Keratinocyte (primary cell): ENCODE measurements at regions not wholly inside any gene's neighbourhood (a gene's known extent, or its start where the extent isn't known, plus 50 kb on each side); places are given as distances from the start of the nearest gene placed in this dataset.

ENCODE experiments used
- DNase-seq: peaks from one replicate; pipeline ENCODE4 v3.0.0-alpha.2; 2011; ENCODE audit warnings: low read depth, missing footprints, low spot score
- FAIRE-seq: peaks from 2 replicates; lab custom pipeline; 2011; peaks lifted over from hg19 to GRCh38; lab: Jason Lieb, UNC
- H2AFZ ChIP-seq: 2 replicates; pipeline ENCODE4 v1.6.0; 2012; ENCODE audit warnings: low read length, control low read depth, inconsistent platforms; ENCODE audit not compliant: control insufficient read depth
- H3K27ac ChIP-seq: 2 replicates; pipeline ENCODE4 v1.5.1; 2011; ENCODE audit warnings: low read length; ENCODE audit not compliant: control insufficient read depth, insufficient read depth
- H3K27me3 ChIP-seq: 3 replicates; pipeline ENCODE4 v1.6.0; 2011; ENCODE audit warnings: low read length; ENCODE audit not compliant: control insufficient read depth, insufficient read depth; ENCODE audit errors: extremely low read depth
- H3K36me3 ChIP-seq, 2 experiments: 2 replicates in 1 of 2; 3 replicates in 1 of 2; pipeline ENCODE4 v1.5.1; 2011; ENCODE audit warnings: low read length in 2 of 2, mild to moderate bottlenecking in 1 of 2; ENCODE audit not compliant: control insufficient read depth in 2 of 2, insufficient read depth in 2 of 2; ENCODE audit errors: extremely low read depth in 1 of 2
- H3K4me1 ChIP-seq: 3 replicates; pipeline ENCODE4 v1.5.1; 2011; ENCODE audit warnings: low read length; ENCODE audit not compliant: control insufficient read depth, insufficient read depth; ENCODE audit errors: extremely low read depth
- H3K4me2 ChIP-seq: 3 replicates; pipeline ENCODE4 v1.6.0; 2011; ENCODE audit warnings: low read depth, low read length; ENCODE audit not compliant: control insufficient read depth, insufficient read depth; ENCODE audit errors: extremely low read depth
- H3K4me3 ChIP-seq, 3 experiments: fragments of 200-600 bp in 1 of 3; sonication (generic) in 1 of 3; 2 replicates in 2 of 3; 3 replicates in 1 of 3; pipeline ENCODE4 v1.5.1; 2011 to 2016; ENCODE audit warnings: low read length in 3 of 3, mild to moderate bottlenecking in 3 of 3, control low read depth in 2 of 3, inconsistent platforms in 1 of 3, low read depth in 1 of 3, mixed read lengths in 1 of 3, mixed run types in 1 of 3, moderate library complexity in 1 of 3; ENCODE audit not compliant: control insufficient read depth in 2 of 3, insufficient read depth in 2 of 3; ENCODE audit errors: extremely low read depth in 1 of 3
- H3K79me2 ChIP-seq: 2 replicates; pipeline ENCODE4 v1.6.0; 2012; ENCODE audit warnings: low read length; ENCODE audit not compliant: control insufficient read depth, insufficient read depth
- H3K9ac ChIP-seq: 3 replicates; pipeline ENCODE4 v1.6.0; 2011; ENCODE audit warnings: low read length; ENCODE audit not compliant: control insufficient read depth, insufficient read depth; ENCODE audit errors: extremely low read depth
- H3K9me1 ChIP-seq: 3 replicates; pipeline ENCODE4 v1.6.0; 2011; ENCODE audit warnings: low read length; ENCODE audit not compliant: control insufficient read depth, insufficient read depth; ENCODE audit errors: extremely low read depth
- H3K9me3 ChIP-seq: 2 replicates; pipeline ENCODE4 v1.5.1; 2012; ENCODE audit warnings: low read depth, low read length; ENCODE audit not compliant: control insufficient read depth
- H4K20me1 ChIP-seq: 3 replicates; pipeline ENCODE4 v1.6.0; 2011; ENCODE audit warnings: low read length; ENCODE audit not compliant: control insufficient read depth, insufficient read depth; ENCODE audit errors: extremely low read depth
- EZH2 ChIP-seq: IDR thresholded peaks from one replicate; pipeline ENCODE4 v1.6.1; 2012; ENCODE audit warnings: inconsistent platforms, mild to moderate bottlenecking, low read length, moderate library complexity
- dilution Hi-C: fragments of 300-500 bp; cut with MboI; formaldehyde crosslinking; loops from one replicate; pipeline ENCODE4 v1.7.0; 2020; ENCODE audit warnings: low sequenced_read_pairs; ENCODE audit not compliant: extremely low pct_ligation_motif_present
- TF ChIP-seq, protein P1 (sequence below), 3 experiments: IDR thresholded peaks in 1 of 3; conservative IDR thresholded peaks in 1 of 3; optimal IDR thresholded peaks in 1 of 3; 2 replicates in 2 of 3; 3 replicates in 1 of 3; pipeline versions ENCODE3 to v1.5.1; 2011; ENCODE audit warnings: low read length in 3 of 3, mild to moderate bottlenecking in 3 of 3, moderate library complexity in 2 of 3, control low read depth in 1 of 3, inconsistent platforms in 1 of 3; ENCODE audit not compliant: insufficient read depth in 2 of 3; ENCODE audit errors: extremely low read depth in 1 of 3

DNA sequence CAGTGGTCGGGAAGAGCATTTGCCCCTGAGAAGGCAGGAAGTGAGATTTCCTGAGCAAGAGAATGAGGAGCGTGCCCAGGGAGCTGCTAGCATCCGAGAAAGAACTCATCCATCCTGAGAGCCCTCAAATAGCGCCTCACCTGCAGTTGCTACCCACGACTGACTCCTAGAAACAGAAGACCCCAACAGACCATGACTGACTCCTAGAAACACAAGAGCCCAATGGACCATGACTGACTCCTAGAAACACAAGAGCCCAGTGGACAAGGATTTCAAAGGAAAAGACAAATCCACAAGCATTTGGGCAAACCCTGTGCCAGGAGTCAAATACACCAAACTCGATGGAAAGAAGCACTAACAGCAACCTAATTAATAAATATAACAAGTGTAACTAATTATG lies 575.2 kb upstream of the FRG1 start:
- FAIRE-seq (no peak), DNase-seq (no peak)
- no peak overlapping the region for H3K27ac ChIP-seq
- H3K79me2 ChIP-seq: no peaks in the 10 kb centered on the region
- dilution Hi-C loops: no loop called here
- H3K36me3 ChIP-seq: no peaks in the 10 kb centered on the region
- no peak overlapping the region for H3K4me3 ChIP-seq
- no peak overlapping the region for H3K4me2 ChIP-seq
- peaks cover 4% of the 10 kb centered on the region for H3K9me3 ChIP-seq
- no peaks in the 10 kb centered on the region for H3K4me1 ChIP-seq
- no peak overlapping the region for H3K9ac ChIP-seq
- no peaks in the 10 kb centered on the region for H3K27me3 ChIP-seq
- H2AFZ ChIP-seq: no peak overlapping the region
- no peaks in the 10 kb centered on the region for H3K9me1 ChIP-seq
- TF ChIP-seq EZH2: no peak
- TF ChIP-seq, protein P1, sequence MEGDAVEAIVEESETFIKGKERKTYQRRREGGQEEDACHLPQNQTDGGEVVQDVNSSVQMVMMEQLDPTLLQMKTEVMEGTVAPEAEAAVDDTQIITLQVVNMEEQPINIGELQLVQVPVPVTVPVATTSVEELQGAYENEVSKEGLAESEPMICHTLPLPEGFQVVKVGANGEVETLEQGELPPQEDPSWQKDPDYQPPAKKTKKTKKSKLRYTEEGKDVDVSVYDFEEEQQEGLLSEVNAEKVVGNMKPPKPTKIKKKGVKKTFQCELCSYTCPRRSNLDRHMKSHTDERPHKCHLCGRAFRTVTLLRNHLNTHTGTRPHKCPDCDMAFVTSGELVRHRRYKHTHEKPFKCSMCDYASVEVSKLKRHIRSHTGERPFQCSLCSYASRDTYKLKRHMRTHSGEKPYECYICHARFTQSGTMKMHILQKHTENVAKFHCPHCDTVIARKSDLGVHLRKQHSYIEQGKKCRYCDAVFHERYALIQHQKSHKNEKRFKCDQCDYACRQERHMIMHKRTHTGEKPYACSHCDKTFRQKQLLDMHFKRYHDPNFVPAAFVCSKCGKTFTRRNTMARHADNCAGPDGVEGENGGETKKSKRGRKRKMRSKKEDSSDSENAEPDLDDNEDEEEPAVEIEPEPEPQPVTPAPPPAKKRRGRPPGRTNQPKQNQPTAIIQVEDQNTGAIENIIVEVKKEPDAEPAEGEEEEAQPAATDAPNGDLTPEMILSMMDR (optimal IDR thresholded peaks at IDR 0.05 in 1 of 3, IDR thresholded peaks at IDR 0.05 in 1 of 3, conservative IDR thresholded peaks at IDR 0.05 in 1 of 3; ENCODE audit: extremely low read depth in 1 of 3, insufficient read depth in 2 of 3, low read length in 3 of 3): no peak
- no peaks in the 10 kb centered on the region for H4K20me1 ChIP-seq

DNA sequence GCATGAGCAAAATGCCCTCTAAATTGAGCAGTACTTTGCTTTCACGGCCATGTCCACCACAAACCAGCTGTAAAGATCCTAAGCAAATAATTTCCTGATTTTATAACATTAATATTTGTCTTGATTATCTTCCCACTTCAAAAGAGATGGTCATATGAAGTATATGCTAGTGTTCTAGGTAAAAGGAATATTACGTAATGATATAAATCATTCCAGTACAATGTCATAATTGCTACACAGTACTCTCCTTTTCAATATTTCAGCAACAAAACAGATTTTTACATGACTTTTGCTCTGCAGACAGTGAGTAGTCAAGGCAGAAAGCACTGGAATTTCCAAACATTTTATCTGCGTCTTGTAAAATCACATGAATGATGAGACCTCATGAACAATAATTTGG lies 572.8 kb upstream of the FRG1 start:
- Histone ChIP-seq H2AFZ (no peak overlapping the region), H3K9me1 (no peaks in the 10 kb centered on the region), H3K79me2 (no peaks in the 10 kb centered on the region), H3K4me3 (no peak overlapping the region), H3K4me1 (no peaks in the 10 kb centered on the region), H3K9me3 (peaks cover 8% of the 10 kb centered on the region), H3K27ac (no peak overlapping the region), H3K9ac (no peak overlapping the region), H3K4me2 (no peak overlapping the region), H3K36me3 (no peaks in the 10 kb centered on the region), H3K27me3 (no peaks in the 10 kb centered on the region), H4K20me1 (no peaks in the 10 kb centered on the region)
- dilution Hi-C loops: no loop called here
- TF ChIP-seq EZH2: no peak
- TF ChIP-seq, protein P1 (optimal IDR thresholded peaks at IDR 0.05 in 1 of 3, IDR thresholded peaks at IDR 0.05 in 1 of 3, conservative IDR thresholded peaks at IDR 0.05 in 1 of 3; ENCODE audit: extremely low read depth in 1 of 3, insufficient read depth in 2 of 3, low read length in 3 of 3): no peak
- no peak for FAIRE-seq
- DNase-seq: no peak
